Panc1 (cell line): ENCODE measurements at regions not wholly inside any gene's neighbourhood (a gene's known extent, or its start where the extent isn't known, plus 50 kb on each side); places are given as distances from the start of the nearest gene placed in this dataset.

Source experiments
- ATAC-seq: fragments of 200-7000 bp; cut with Tn5 transposase; 2 replicates; pipeline ENCODE4 v1.9.1; 2020; ENCODE audit warnings: mild to moderate bottlenecking, moderate library complexity
- BruUV-seq: library from RNA; stranded (reverse); fragments of 400-500 nt; replicated peaks from 2 replicates; lab custom pipeline; 2021; lab: Mats Ljungman, UMichigan
- CTCF ChIA-PET: fragments of 300-600 bp; sonication (Branson Sonifier 250); formaldehyde crosslinking; loops from one replicate; lab custom pipeline; 2022; ENCODE audit warnings: antibody characterized with exemption; lab: Charles Lee
- POLR2A ChIA-PET: fragments of 300-600 bp; sonication (Branson Sonifier 250); formaldehyde crosslinking; loops from one replicate; lab custom pipeline; 2022; ENCODE audit warnings: antibody characterized with exemption; lab: Charles Lee
- DNase-seq: peaks from one replicate; pipeline ENCODE4 v3.0.0-alpha.2; 2010; ENCODE audit warnings: low read depth, low spot score
- H3K27ac ChIP-seq: 2 replicates; pipeline ENCODE4 v1.5.1; 2011; ENCODE audit warnings: mild to moderate bottlenecking, low read length, inconsistent platforms
- H3K27me3 ChIP-seq: fragments of 200-500 bp; sonication (Bioruptor generic); 2 replicates; pipeline ENCODE4 v1.6.0; 2014; ENCODE audit warnings: low read length, inconsistent platforms; ENCODE audit not compliant: control insufficient read depth, insufficient read depth
- H3K36me3 ChIP-seq: fragments of 200-500 bp; sonication (Bioruptor generic); 2 replicates; pipeline ENCODE4 v1.5.1; 2014; ENCODE audit warnings: inconsistent platforms, mild to moderate bottlenecking, low read length, moderate library complexity; ENCODE audit not compliant: control insufficient read depth, insufficient read depth
- H3K4me1 ChIP-seq: 2 replicates; pipeline ENCODE4 v1.5.1; 2011; ENCODE audit warnings: inconsistent platforms, mild to moderate bottlenecking, low read length, moderate library complexity; ENCODE audit not compliant: control insufficient read depth, insufficient read depth
- H3K4me3 ChIP-seq, 2 experiments: 2 replicates each; pipeline ENCODE4 v1.5.1; 2011 to 2012; ENCODE audit warnings: low read depth in 2 of 2, low read length in 2 of 2, mild to moderate bottlenecking in 2 of 2, inconsistent platforms in 1 of 2, moderate library complexity in 1 of 2
- H3K9me3 ChIP-seq: fragments of 200-500 bp; sonication (Bioruptor generic); 2 replicates; pipeline ENCODE4 v1.5.1; 2014; ENCODE audit warnings: low read depth, mild to moderate bottlenecking, inconsistent platforms, low read length, moderate library complexity; ENCODE audit not compliant: control insufficient read depth, insufficient read depth
- POLR2AphosphoS5 ChIP-seq: IDR thresholded peaks from 2 replicates; pipeline ENCODE4 v1.6.1; 2012; ENCODE audit warnings: mild to moderate bottlenecking, low read depth, low read length, moderate library complexity
- SIN3A ChIP-seq: IDR thresholded peaks from 2 replicates; pipeline ENCODE4 v1.6.1; 2012; ENCODE audit warnings: low read depth, mild to moderate bottlenecking, low read length, moderate library complexity, borderline replicate concordance; ENCODE audit not compliant: insufficient read depth
- TCF7L2 ChIP-seq: IDR thresholded peaks from 2 replicates; pipeline ENCODE4 v1.6.1; 2011; ENCODE audit warnings: mild to moderate bottlenecking, low read depth, low read length, inconsistent platforms
- in situ Hi-C: cut with HindIII; loops from 2 replicates; pipeline ENCODE4 v1.10.0; 2016; ENCODE audit warnings: low sequenced_read_pairs, low pct_unique_long_range_greater_than_20kb
- intact Hi-C: fragments of 100-400 bp; cut with micrococcal nuclease; formaldehyde crosslinking; loops from one replicate; pipeline ENCODE4 v1.10.0; 2022; ENCODE audit not compliant: unreplicated experiment
- TF ChIP-seq, protein P1 (sequence below), 2 experiments: IDR thresholded peaks; 2 replicates each; pipeline ENCODE4 v1.6.1; 2011 to 2012; ENCODE audit warnings: low read depth in 2 of 2, control low read depth in 1 of 2, low read length in 1 of 2, mild to moderate bottlenecking in 1 of 2, moderate library complexity in 1 of 2; ENCODE audit not compliant: insufficient read depth in 1 of 2
- TF ChIP-seq, protein P2 (sequence below): fragments of 450-650 bp; IDR thresholded peaks from 2 replicates; pipeline ENCODE4 v1.5.1; 2017; ENCODE audit warnings: mild to moderate bottlenecking

DNA sequence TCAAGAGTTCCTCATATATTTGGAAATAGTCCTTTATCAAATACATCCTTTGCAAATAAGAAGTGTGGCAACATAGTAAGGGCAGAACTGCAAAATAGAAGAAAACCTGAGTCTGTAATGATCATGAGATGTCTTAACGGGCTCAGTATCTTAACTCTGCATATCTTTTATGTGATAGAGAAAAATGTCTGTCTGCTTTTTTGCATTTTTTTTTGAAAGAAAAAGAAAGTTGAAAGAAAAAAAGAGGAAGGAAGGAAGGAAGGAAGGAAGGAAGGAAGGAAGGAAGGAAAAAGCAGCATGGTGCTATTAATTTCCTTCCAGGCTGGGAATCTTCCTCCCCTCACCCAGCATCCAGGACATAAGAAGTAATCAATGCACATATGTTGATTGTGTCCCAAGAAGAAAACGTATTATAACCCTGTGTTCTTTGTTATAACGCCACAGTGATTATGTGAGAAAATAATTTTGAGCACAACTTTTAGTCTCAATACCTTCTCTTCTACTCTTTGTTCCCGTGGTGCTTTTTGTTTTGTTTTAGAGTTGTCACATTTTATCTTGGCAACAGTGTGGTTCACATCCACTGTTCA lies 58.7 kb upstream of the PCSK2 start:
- no peaks in the 10 kb centered on the region for H3K4me1 ChIP-seq
- H3K27me3 ChIP-seq: no peaks in the 10 kb centered on the region
- intact Hi-C loops (no loop called here), in situ Hi-C loops (no loop called here)
- POLR2A ChIA-PET: no interaction called here
- no peaks in the 10 kb centered on the region for H3K9me3 ChIP-seq
- DNase-seq (no peak), ATAC-seq (no peak)
- no peaks in the 10 kb centered on the region; the same call in 1 of the 2 replicates for H3K36me3 ChIP-seq
- CTCF ChIA-PET: no interaction called here
- no peak overlapping the region for H3K4me3 ChIP-seq
- H3K27ac ChIP-seq: no peak overlapping the region
- TF ChIP-seq POLR2AphosphoS5 (no peak), SIN3A (no peak), TCF7L2 (no peak)
- TF ChIP-seq, protein P1, sequence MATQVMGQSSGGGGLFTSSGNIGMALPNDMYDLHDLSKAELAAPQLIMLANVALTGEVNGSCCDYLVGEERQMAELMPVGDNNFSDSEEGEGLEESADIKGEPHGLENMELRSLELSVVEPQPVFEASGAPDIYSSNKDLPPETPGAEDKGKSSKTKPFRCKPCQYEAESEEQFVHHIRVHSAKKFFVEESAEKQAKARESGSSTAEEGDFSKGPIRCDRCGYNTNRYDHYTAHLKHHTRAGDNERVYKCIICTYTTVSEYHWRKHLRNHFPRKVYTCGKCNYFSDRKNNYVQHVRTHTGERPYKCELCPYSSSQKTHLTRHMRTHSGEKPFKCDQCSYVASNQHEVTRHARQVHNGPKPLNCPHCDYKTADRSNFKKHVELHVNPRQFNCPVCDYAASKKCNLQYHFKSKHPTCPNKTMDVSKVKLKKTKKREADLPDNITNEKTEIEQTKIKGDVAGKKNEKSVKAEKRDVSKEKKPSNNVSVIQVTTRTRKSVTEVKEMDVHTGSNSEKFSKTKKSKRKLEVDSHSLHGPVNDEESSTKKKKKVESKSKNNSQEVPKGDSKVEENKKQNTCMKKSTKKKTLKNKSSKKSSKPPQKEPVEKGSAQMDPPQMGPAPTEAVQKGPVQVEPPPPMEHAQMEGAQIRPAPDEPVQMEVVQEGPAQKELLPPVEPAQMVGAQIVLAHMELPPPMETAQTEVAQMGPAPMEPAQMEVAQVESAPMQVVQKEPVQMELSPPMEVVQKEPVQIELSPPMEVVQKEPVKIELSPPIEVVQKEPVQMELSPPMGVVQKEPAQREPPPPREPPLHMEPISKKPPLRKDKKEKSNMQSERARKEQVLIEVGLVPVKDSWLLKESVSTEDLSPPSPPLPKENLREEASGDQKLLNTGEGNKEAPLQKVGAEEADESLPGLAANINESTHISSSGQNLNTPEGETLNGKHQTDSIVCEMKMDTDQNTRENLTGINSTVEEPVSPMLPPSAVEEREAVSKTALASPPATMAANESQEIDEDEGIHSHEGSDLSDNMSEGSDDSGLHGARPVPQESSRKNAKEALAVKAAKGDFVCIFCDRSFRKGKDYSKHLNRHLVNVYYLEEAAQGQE (IDR thresholded peaks at IDR 0.05; ENCODE audit: insufficient read depth in 1 of 2, low read depth in 2 of 2, low read length in 1 of 2): no peak
- TF ChIP-seq, protein P2, sequence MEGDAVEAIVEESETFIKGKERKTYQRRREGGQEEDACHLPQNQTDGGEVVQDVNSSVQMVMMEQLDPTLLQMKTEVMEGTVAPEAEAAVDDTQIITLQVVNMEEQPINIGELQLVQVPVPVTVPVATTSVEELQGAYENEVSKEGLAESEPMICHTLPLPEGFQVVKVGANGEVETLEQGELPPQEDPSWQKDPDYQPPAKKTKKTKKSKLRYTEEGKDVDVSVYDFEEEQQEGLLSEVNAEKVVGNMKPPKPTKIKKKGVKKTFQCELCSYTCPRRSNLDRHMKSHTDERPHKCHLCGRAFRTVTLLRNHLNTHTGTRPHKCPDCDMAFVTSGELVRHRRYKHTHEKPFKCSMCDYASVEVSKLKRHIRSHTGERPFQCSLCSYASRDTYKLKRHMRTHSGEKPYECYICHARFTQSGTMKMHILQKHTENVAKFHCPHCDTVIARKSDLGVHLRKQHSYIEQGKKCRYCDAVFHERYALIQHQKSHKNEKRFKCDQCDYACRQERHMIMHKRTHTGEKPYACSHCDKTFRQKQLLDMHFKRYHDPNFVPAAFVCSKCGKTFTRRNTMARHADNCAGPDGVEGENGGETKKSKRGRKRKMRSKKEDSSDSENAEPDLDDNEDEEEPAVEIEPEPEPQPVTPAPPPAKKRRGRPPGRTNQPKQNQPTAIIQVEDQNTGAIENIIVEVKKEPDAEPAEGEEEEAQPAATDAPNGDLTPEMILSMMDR: no peak
- BruUV-seq: no TSS peak

DNA sequence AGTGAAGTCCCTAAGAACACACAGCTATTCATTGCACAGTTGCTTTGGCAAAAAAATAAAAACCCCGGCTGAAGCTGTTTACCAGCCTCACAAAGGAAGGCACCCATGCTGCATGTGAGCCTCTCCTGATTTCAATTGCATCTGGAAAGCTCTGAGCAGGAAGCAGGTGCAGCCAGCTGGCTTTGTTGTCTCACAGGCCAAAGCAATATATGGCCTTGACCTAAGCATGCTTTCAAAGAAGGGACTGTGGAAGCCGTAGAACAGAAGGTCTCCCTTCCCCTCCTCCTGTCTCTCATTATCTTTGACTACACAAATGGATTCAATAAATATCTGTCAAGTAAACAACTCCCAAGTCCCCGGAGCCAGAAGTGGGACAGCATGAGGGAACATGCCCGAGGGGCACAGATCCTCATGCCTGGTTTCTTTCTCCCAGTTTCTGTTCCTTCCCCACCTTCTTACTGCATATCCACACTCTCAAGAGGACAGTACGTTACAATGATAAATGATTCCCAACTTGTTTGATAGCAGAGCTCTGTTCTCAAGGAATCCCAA lies 57.2 kb upstream of the PCSK2 start:
- Histone ChIP-seq H3K9me3 (no peaks in the 10 kb centered on the region), H3K27me3 (no peaks in the 10 kb centered on the region), H3K4me1 (no peaks in the 10 kb centered on the region), H3K4me3 (no peak overlapping the region), H3K36me3 (no peaks in the 10 kb centered on the region; the same call in 1 of the 2 replicates), H3K27ac (no peak overlapping the region)
- ChIA-PET POLR2A (no interaction called here), CTCF (no interaction called here)
- DNase-seq (no peak), ATAC-seq (no peak)
- no TSS peak for BruUV-seq
- no peak for TF ChIP-seq POLR2AphosphoS5
- TF ChIP-seq TCF7L2: no peak
- TF ChIP-seq, protein P1 (IDR thresholded peaks at IDR 0.05; ENCODE audit: insufficient read depth in 1 of 2, low read depth in 2 of 2, low read length in 1 of 2): no peak
- TF ChIP-seq SIN3A: no peak
- TF ChIP-seq, protein P2: no peak
- intact Hi-C loops (no loop called here), in situ Hi-C loops (no loop called here)
